ENCODE measurements at regions not wholly inside any gene's neighbourhood (a gene's known extent, or its start where the extent isn't known, plus 50 kb on each side); places are given as distances from the start of the nearest gene placed in this dataset.

GRCh38 chr11:28983780-28984179 is 875.6 kb downstream of the METTL15 start:
- Histone ChIP-seq H3K4me1 (no peaks in the 10 kb centered on the region), H2AFZ (no peak overlapping the region)
- no peak for TF ChIP-seq CTCF (IDR thresholded peaks at IDR 0.05)

DNA sequence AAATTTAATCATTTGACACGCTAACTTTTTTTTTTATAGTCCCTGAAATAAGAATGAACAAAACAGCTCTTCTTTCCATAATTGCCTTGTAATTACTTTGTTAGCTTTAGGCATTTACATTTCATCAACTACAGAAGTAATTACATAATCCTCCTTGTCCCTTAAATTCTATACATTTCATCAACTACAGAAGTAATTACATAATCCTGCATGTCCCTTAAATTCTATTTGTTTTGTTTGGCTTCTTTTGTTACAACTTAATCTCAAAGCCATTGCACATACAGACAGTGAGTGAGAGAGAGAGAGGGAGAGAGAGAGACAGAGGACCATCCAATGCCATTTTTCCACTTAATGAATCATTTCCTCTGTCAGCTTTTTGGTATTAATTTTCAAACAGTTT is 873.2 kb downstream of the METTL15 start:
- Histone ChIP-seq H2AFZ (no peak overlapping the region), H3K4me3 (ENCODE audit: low read depth, low read length) (no peak overlapping the region), H3K4me2 (ENCODE audit: low read length) (no peak overlapping the region), H3K4me1 (no peaks in the 10 kb centered on the region), H3K27ac (no peak overlapping the region), H3K79me2 (no peaks in the 10 kb centered on the region), H3K36me3 (ENCODE audit: control insufficient read depth, insufficient read depth, low read length) (no peaks in the 10 kb centered on the region), H3K9ac (no peak overlapping the region), H3K27me3 (ENCODE audit: control insufficient read depth, insufficient read depth, low read length) (no peaks in the 10 kb centered on the region), H3K9me3 (ENCODE audit: control insufficient read depth, low read length) (no peaks in the 10 kb centered on the region)
- no peak for TF ChIP-seq CTCF (IDR thresholded peaks at IDR 0.05)

More at GRCh38 chr11:28983780-28984179, 875.6 kb downstream of the METTL15 start:
- no peaks in the 10 kb centered on the region for H3K27me3 ChIP-seq (ENCODE audit: control insufficient read depth, insufficient read depth, low read length)
- no peak overlapping the region for H3K9ac ChIP-seq
- H3K4me2 ChIP-seq (ENCODE audit: low read length): no peak overlapping the region
- no peak overlapping the region for H3K27ac ChIP-seq
- H3K79me2 ChIP-seq: no peaks in the 10 kb centered on the region
- H3K9me3 ChIP-seq (ENCODE audit: control insufficient read depth, low read length): no peaks in the 10 kb centered on the region
- H3K36me3 ChIP-seq (ENCODE audit: control insufficient read depth, insufficient read depth, low read length): no peaks in the 10 kb centered on the region
- H3K4me3 ChIP-seq (ENCODE audit: low read depth, low read length): no peak overlapping the region

DNA sequence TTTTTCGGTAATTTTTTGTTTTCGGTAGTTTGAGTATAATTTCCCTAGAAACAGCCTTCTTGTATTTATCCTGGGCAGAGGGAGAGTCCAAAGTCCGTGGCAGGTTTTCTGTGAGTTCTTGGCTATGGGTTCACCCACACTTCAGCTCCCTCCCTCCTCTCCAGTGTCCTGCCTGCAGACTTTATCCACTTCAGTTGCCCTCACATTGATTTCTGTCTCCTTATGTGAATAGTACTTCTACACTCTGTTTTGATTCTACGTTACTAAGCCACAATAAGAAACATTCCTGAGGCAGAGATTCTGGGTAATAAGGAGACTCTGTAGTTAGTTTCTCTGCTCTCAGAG is 868.6 kb downstream of the METTL15 start:
- H3K9ac ChIP-seq: no peak overlapping the region
- TF ChIP-seq CTCF (IDR thresholded peaks at IDR 0.05): no peak
- no peak overlapping the region for H3K27ac ChIP-seq
- no peak overlapping the region for H3K4me3 ChIP-seq (ENCODE audit: low read depth, low read length)
- H2AFZ ChIP-seq: no peak overlapping the region
- no peaks in the 10 kb centered on the region for H3K27me3 ChIP-seq (ENCODE audit: control insufficient read depth, insufficient read depth, low read length)
- no peak overlapping the region for H3K4me2 ChIP-seq (ENCODE audit: low read length)
- H3K9me3 ChIP-seq (ENCODE audit: control insufficient read depth, low read length): no peaks in the 10 kb centered on the region
- no peaks in the 10 kb centered on the region for H3K36me3 ChIP-seq (ENCODE audit: control insufficient read depth, insufficient read depth, low read length)
- H3K4me1 ChIP-seq: no peaks in the 10 kb centered on the region
- H3K79me2 ChIP-seq: no peaks in the 10 kb centered on the region

GRCh38 chr11:28976012-28976800 is 868.0 kb downstream of the METTL15 start:
- H3K9ac ChIP-seq: no peak overlapping the region
- H3K36me3 ChIP-seq (ENCODE audit: control insufficient read depth, insufficient read depth, low read length): no peaks in the 10 kb centered on the region
- no peaks in the 10 kb centered on the region for H3K4me1 ChIP-seq
- no peak for TF ChIP-seq CTCF (IDR thresholded peaks at IDR 0.05)
- H3K79me2 ChIP-seq: no peaks in the 10 kb centered on the region
- no peaks in the 10 kb centered on the region for H3K27me3 ChIP-seq (ENCODE audit: control insufficient read depth, insufficient read depth, low read length)
- no peak overlapping the region for H2AFZ ChIP-seq
- no peaks in the 10 kb centered on the region for H3K9me3 ChIP-seq (ENCODE audit: control insufficient read depth, low read length)
- no peak overlapping the region for H3K4me3 ChIP-seq (ENCODE audit: low read depth, low read length)
- H3K4me2 ChIP-seq (ENCODE audit: low read length): no peak overlapping the region
- H3K27ac ChIP-seq: no peak overlapping the region

DNA sequence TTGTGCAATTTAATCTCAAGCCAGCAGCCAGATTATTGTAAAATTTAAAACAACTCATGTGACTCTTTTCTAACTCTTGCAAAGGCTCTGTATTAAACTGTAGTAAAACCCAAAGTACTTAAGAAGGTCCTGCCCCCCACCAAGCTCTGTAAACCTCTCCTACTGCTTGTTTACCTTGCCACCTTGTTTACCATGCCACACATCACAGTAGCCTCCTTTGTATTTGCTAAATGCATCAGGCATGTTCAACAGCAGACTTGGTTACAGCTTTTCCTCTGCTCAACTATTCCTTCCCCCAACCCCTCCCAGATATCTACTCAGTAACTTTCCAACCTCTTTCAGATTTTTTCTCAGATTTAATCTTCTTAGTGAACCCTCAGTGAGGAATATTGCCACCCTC is 861.6 kb downstream of the METTL15 start:
- H3K4me3 ChIP-seq (ENCODE audit: low read depth, low read length): no peak overlapping the region
- TF ChIP-seq CTCF (IDR thresholded peaks at IDR 0.05): no peak
- no peaks in the 10 kb centered on the region for H3K27me3 ChIP-seq (ENCODE audit: control insufficient read depth, insufficient read depth, low read length)
- H3K4me1 ChIP-seq: no peaks in the 10 kb centered on the region
- no peaks in the 10 kb centered on the region for H3K9me3 ChIP-seq (ENCODE audit: control insufficient read depth, low read length)
- no peaks in the 10 kb centered on the region for H3K36me3 ChIP-seq (ENCODE audit: control insufficient read depth, insufficient read depth, low read length)
- H3K27ac ChIP-seq: no peak overlapping the region
- no peak overlapping the region for H3K4me2 ChIP-seq (ENCODE audit: low read length)
- H3K9ac ChIP-seq: no peak overlapping the region
- no peak overlapping the region for H2AFZ ChIP-seq
- no peaks in the 10 kb centered on the region for H3K79me2 ChIP-seq

Data from parathyroid adenoma (tissue), 2 donors.